GM21576 (cell line): ENCODE measurements at regions not wholly inside any gene's neighbourhood (a gene's known extent, or its start where the extent isn't known, plus 50 kb on each side); places are given as distances from the start of the nearest gene placed in this dataset.
"Not testable (repeated sequence)": the region's sequence is repeated elsewhere in the genome, so short reads cannot be mapped to it uniquely, and the experiment has no call there.

Experiments
- ATAC-seq: cut with Tn5 transposase; IDR thresholded peaks from one replicate; pipeline ENCODE4 v1.9.1; 2021; ENCODE audit warnings: mild to moderate bottlenecking, moderate library complexity; ENCODE audit not compliant: unreplicated experiment

GRCh38 chr5:57429513-57430120 is 53.0 kb downstream of the ACTBL2 start:
- ATAC-seq: no peak

GRCh38 chr5:57429021-57429420 is 53.6 kb downstream of the ACTBL2 start:
- ATAC-seq: not testable (repeated sequence)

GRCh38 chr5:57422993-57423392 is 59.6 kb downstream of the ACTBL2 start:
- ATAC-seq: no peak

- no peak for ATAC-seq
Observed at GRCh38 chr5:57422341-57422740, 60.3 kb downstream of the ACTBL2 start.

GRCh38 chr5:57420801-57421200 is 61.8 kb downstream of the ACTBL2 start:
- ATAC-seq: no peak

- ATAC-seq: no peak
Observed at GRCh38 chr5:57417971-57418370, 64.6 kb downstream of the ACTBL2 start.

GRCh38 chr5:57417320-57417719 is 65.3 kb downstream of the ACTBL2 start:
- no peak for ATAC-seq

GRCh38 chr5:57416278-57416994 is 66.2 kb downstream of the ACTBL2 start:
- ATAC-seq: no peak

GRCh38 chr5:57414857-57415256 is 67.8 kb downstream of the ACTBL2 start:
- ATAC-seq: no peak

GRCh38 chr5:57414191-57414590 is 68.4 kb downstream of the ACTBL2 start:
- no peak for ATAC-seq

GRCh38 chr5:57413145-57413544 is 69.5 kb downstream of the ACTBL2 start:
- no peak for ATAC-seq

- ATAC-seq: no peak
Observed at GRCh38 chr5:57412680-57413079, 69.9 kb downstream of the ACTBL2 start.

GRCh38 chr5:57411982-57412381 is 70.6 kb downstream of the ACTBL2 start:
- ATAC-seq: no peak

GRCh38 chr5:57410374-57411320 is 72.0 kb downstream of the ACTBL2 start:
- no peak for ATAC-seq

- ATAC-seq: no peak
Observed at GRCh38 chr5:57408714-57409113, 73.9 kb downstream of the ACTBL2 start.

GRCh38 chr5:57408285-57408684 is 74.3 kb downstream of the ACTBL2 start:
- no peak for ATAC-seq

- ATAC-seq: no peak
Observed at GRCh38 chr5:57407391-57407790, 75.2 kb downstream of the ACTBL2 start.

- no peak for ATAC-seq
Observed at GRCh38 chr5:57406641-57407040, 76.0 kb downstream of the ACTBL2 start.

GRCh38 chr5:57405984-57406383 is 76.6 kb downstream of the ACTBL2 start:
- ATAC-seq: no peak

- ATAC-seq: no peak
Observed at GRCh38 chr5:57402761-57403160, 79.8 kb downstream of the ACTBL2 start.

- no peak for ATAC-seq
Observed at GRCh38 chr5:57402348-57402747, 80.3 kb downstream of the ACTBL2 start.
